Kidney (tissue), 13 donors: ENCODE measurements at regions not wholly inside any gene's neighbourhood (a gene's known extent, or its start where the extent isn't known, plus 50 kb on each side); places are given as distances from the start of the nearest gene placed in this dataset.

Experiments used
- DNase-seq, 5 donors: peaks; one replicate each; pipeline ENCODE4 v3.0.0-alpha.2; 2013 to 2020
- FAIRE-seq: peaks from 2 replicates; lab custom pipeline; 2012; peaks lifted over from hg19 to GRCh38; lab: Jason Lieb, UNC
- H3K27ac ChIP-seq, 2 donors: one replicate each; pipeline ENCODE4 v1.7.0; 2013; ENCODE audit warnings: low read depth in 2 of 2, low read length in 2 of 2, inconsistent platforms in 1 of 2
- H3K27me3 ChIP-seq: one replicate; pipeline ENCODE4 v1.7.1; 2013; ENCODE audit warnings: low read length, inconsistent platforms; ENCODE audit not compliant: control insufficient read depth, insufficient read depth
- H3K36me3 ChIP-seq, 3 donors: one replicate each; pipeline versions ENCODE4 v1.7.0 to v1.7.1; 2013; ENCODE audit warnings: low read length in 3 of 3, control low read depth in 1 of 3, inconsistent platforms in 1 of 3; ENCODE audit not compliant: insufficient read depth in 3 of 3, control insufficient read depth in 2 of 3
- H3K4me1 ChIP-seq, 3 donors: one replicate each; pipeline versions ENCODE4 v1.7.0 to v1.7.1; 2013; ENCODE audit warnings: low read length in 3 of 3, inconsistent platforms in 1 of 3, low read depth in 1 of 3; ENCODE audit not compliant: control insufficient read depth in 2 of 3, insufficient read depth in 2 of 3
- H3K4me3 ChIP-seq, 3 donors: one replicate each; pipeline versions ENCODE4 v1.7.0 to v1.8.1; 2013; ENCODE audit warnings: low read length in 3 of 3, control low read depth in 1 of 3, inconsistent platforms in 1 of 3
- H3K9ac ChIP-seq, 3 donors: one replicate each; pipeline versions ENCODE4 v1.7.0 to v1.7.1; 2013; ENCODE audit warnings: low read length in 3 of 3, control low read depth in 1 of 3, inconsistent platforms in 1 of 3
- H3K9me3 ChIP-seq, 3 donors: one replicate each; pipeline versions ENCODE4 v1.7.0 to v1.7.1; 2013; ENCODE audit warnings: low read length in 3 of 3, control low read depth in 1 of 3, inconsistent platforms in 1 of 3; ENCODE audit not compliant: control insufficient read depth in 2 of 3, insufficient read depth in 1 of 3
- CTCF ChIP-seq: IDR thresholded peaks from 3 replicates; pipeline ENCODE4 v1.5.1; 2012; ENCODE audit warnings: mild to moderate bottlenecking, moderate library complexity, borderline replicate concordance; ENCODE audit not compliant: insufficient read depth; ENCODE audit errors: extremely low read depth
- intact Hi-C: fragments of 100-400 bp; cut with DNase I; formaldehyde crosslinking; loops from one replicate; pipeline ENCODE4 v1.11.1; 2022
- donor health status: control.
- donor health status: control.
- donor health status: control.
- donor health status: control.
- donor health status: control.
- donor health status: DM: yes; HTN: yes; CAD: no.
- donor health status: Normal renal cell carcinoma (clear cell type).

GRCh38 chr12:91633734-91634357 lies 451.2 kb upstream of the DCN start:
- Histone ChIP-seq H3K27me3 (no peaks in the 10 kb centered on the region), H3K36me3 (no peaks in the 10 kb centered on the region), H3K27ac (no peak overlapping the region), H3K9ac (no peak overlapping the region), H3K9me3 (no peaks in the 10 kb centered on the region), H3K4me3 (no peak overlapping the region), H3K4me1 (no peaks in the 10 kb centered on the region)
- DNase-seq (peak in 1 of 5 donors; percentile 68), FAIRE-seq (no peak)
- no peak for TF ChIP-seq CTCF
- intact Hi-C loops, result no loop called here

- Histone ChIP-seq H3K9ac (no peak overlapping the region), H3K27ac (no peak overlapping the region), H3K27me3 (no peaks in the 10 kb centered on the region), H3K36me3 (no peaks in the 10 kb centered on the region), H3K4me3 (no peak overlapping the region), H3K4me1 (no peaks in the 10 kb centered on the region), H3K9me3 (no peaks in the 10 kb centered on the region)
- FAIRE-seq (no peak), DNase-seq (no peak)
- no peak for TF ChIP-seq CTCF
- intact Hi-C loops, result no loop called here
Observed at GRCh38 chr12:91633206-91633605, 450.6 kb upstream of the DCN start.

GRCh38 chr12:91632042-91632786 lies 449.6 kb upstream of the DCN start:
- no peak for DNase-seq
- Histone ChIP-seq H3K27me3 (no peaks in the 10 kb centered on the region), H3K4me3 (no peak overlapping the region), H3K9me3 (no peaks in the 10 kb centered on the region), H3K4me1 (no peaks in the 10 kb centered on the region), H3K36me3 (no peaks in the 10 kb centered on the region), H3K9ac (no peak overlapping the region), H3K27ac (no peak overlapping the region)
- intact Hi-C loops, result no loop called here
- TF ChIP-seq CTCF, result no peak
- no peak for FAIRE-seq
